HG03097 (cell line): ENCODE measurements at regions not wholly inside any gene's neighbourhood (a gene's known extent, or its start where the extent isn't known, plus 50 kb on each side); places are given as distances from the start of the nearest gene placed in this dataset.

Experiments
- ATAC-seq: cut with Tn5 transposase; IDR thresholded peaks from one replicate; pipeline ENCODE4 v1.9.1; 2021; ENCODE audit not compliant: unreplicated experiment, low FRiP score

- no peak for ATAC-seq
Observed at GRCh38 chr1:4085546-4085945, 185.5 kb upstream of the C1orf174 start.

GRCh38 chr1:4086085-4086850 is 186.2 kb upstream of the C1orf174 start:
- ATAC-seq, result no peak

GRCh38 chr1:4086921-4087320 is 186.8 kb upstream of the C1orf174 start:
- ATAC-seq, result no peak

- no peak for ATAC-seq
Observed at GRCh38 chr1:4087530-4088420, 187.7 kb upstream of the C1orf174 start.

GRCh38 chr1:4088676-4089075 is 188.6 kb upstream of the C1orf174 start:
- no peak for ATAC-seq

GRCh38 chr1:4089421-4090175 is 189.5 kb upstream of the C1orf174 start:
- ATAC-seq, result no peak

GRCh38 chr1:4090556-4090955 is 190.5 kb upstream of the C1orf174 start:
- no peak for ATAC-seq

- no peak for ATAC-seq
Observed at GRCh38 chr1:4090976-4091660, 191.0 kb upstream of the C1orf174 start.

- no peak for ATAC-seq
Observed at GRCh38 chr1:4091996-4092395, 191.9 kb upstream of the C1orf174 start.

- no peak for ATAC-seq
Observed at GRCh38 chr1:4093856-4094565, 193.9 kb upstream of the C1orf174 start.

GRCh38 chr1:4095433-4095971 is 195.4 kb upstream of the C1orf174 start:
- no peak for ATAC-seq

- no peak for ATAC-seq
Observed at GRCh38 chr1:4101459-4102161, 201.5 kb upstream of the C1orf174 start.

- ATAC-seq, result no peak
Observed at GRCh38 chr1:4105300-4105880, 205.3 kb upstream of the C1orf174 start.

- no peak for ATAC-seq
Observed at GRCh38 chr1:4106731-4107130, 206.7 kb upstream of the C1orf174 start.

- no peak for ATAC-seq
Observed at GRCh38 chr1:4107291-4107690, 207.2 kb upstream of the C1orf174 start.

- ATAC-seq, result no peak
Observed at GRCh38 chr1:4108331-4108730, 208.3 kb upstream of the C1orf174 start.

- ATAC-seq, result no peak
Observed at GRCh38 chr1:4108758-4109627, 208.9 kb upstream of the C1orf174 start.

- no peak for ATAC-seq
Observed at GRCh38 chr1:4109628-4109940, 209.5 kb upstream of the C1orf174 start.
